ENCODE measurements at regions not wholly inside any gene's neighbourhood (a gene's known extent, or its start where the extent isn't known, plus 50 kb on each side); places are given as distances from the start of the nearest gene placed in this dataset.

DNA sequence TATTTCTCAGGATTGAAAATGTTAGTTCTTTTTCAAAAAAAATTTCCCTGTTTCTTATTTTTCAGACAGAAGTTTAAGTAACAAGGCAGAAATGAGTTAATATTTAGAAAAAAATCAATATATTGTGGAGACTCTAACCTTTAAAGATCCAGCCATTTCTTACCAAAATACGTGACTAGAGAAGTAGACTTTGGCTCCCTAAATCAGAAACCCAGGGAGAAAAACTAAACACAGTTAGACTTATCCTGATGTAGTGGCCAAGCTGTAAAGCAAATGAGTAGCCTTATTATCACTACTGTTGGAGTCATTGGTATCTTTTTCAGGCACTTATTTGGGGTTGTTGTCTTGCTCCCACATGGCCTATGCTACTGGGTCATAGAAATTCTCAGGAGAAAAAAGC is 1556.4 kb upstream of the ADGRL3 start (continued):
- TF ChIP-seq, protein P1, sequence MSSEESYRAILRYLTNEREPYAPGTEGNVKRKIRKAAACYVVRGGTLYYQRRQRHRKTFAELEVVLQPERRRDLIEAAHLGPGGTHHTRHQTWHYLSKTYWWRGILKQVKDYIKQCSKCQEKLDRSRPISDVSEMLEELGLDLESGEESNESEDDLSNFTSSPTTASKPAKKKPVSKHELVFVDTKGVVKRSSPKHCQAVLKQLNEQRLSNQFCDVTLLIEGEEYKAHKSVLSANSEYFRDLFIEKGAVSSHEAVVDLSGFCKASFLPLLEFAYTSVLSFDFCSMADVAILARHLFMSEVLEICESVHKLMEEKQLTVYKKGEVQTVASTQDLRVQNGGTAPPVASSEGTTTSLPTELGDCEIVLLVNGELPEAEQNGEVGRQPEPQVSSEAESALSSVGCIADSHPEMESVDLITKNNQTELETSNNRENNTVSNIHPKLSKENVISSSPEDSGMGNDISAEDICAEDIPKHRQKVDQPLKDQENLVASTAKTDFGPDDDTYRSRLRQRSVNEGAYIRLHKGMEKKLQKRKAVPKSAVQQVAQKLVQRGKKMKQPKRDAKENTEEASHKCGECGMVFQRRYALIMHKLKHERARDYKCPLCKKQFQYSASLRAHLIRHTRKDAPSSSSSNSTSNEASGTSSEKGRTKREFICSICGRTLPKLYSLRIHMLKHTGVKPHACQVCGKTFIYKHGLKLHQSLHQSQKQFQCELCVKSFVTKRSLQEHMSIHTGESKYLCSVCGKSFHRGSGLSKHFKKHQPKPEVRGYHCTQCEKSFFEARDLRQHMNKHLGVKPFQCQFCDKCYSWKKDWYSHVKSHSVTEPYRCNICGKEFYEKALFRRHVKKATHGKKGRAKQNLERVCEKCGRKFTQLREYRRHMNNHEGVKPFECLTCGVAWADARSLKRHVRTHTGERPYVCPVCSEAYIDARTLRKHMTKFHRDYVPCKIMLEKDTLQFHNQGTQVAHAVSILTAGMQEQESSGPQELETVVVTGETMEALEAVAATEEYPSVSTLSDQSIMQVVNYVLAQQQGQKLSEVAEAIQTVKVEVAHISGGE (CRISPR knock-in tag; IDR thresholded peaks at IDR 0.05) = no peak
- TF ChIP-seq BACH1 (IDR thresholded peaks at IDR 0.05; ENCODE audit: borderline replicate concordance) = no peak
- TF ChIP-seq SIX5 (IDR thresholded peaks at IDR 0.05; ENCODE audit: low read depth, low read length, severe bottlenecking) = no peak
- TF ChIP-seq IKZF1 (conservative IDR thresholded peaks at IDR 0.05) = no peak
- TF ChIP-seq EED (IDR thresholded peaks at IDR 0.05; ENCODE audit: low read depth) = no peak
- no peak for TF ChIP-seq SMAD5 (IDR thresholded peaks at IDR 0.05; ENCODE audit: low read depth)
- TF ChIP-seq MEF2A (IDR thresholded peaks at IDR 0.05; ENCODE audit: insufficient read depth, low read depth, low read length) = no peak
- no peak for TF ChIP-seq RAD21 (IDR thresholded peaks at IDR 0.05; ENCODE audit: insufficient read depth, low read depth, low read length)
- TF ChIP-seq KAT2A (conservative IDR thresholded peaks at IDR 0.05; ENCODE audit: control insufficient read depth, low read depth, low read length) = no peak

DNA sequence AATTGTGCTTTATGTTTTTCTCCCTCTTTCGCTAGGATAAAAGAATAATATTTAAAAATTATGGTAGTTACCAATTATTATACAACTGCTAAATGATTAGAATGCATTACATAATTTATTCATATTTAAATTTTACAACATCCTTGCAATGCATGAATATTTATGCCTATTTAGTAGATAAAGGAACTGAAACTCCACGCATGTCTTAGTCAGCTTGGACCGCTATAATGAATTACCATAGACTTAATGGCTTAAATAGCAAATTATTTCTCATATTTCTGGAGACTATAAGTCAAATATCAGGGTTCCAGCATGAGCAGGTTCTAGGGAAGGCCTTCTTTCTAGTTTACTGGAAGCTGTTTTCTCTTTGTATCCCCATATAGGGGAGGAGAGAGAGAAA is 1555.4 kb upstream of the ADGRL3 start:
- TF ChIP-seq SPI1 (IDR thresholded peaks at IDR 0.05; ENCODE audit: borderline replicate concordance, insufficient read depth, low read depth, low read length) (peak; percentile 75; the same call in 1 of the 2 replicates), CHD4 (IDR thresholded peaks at IDR 0.05) (no peak)
- in situ Hi-C loops (cut with MboI) = no loop called here
- Histone ChIP-seq H2AFZ (ENCODE audit: control insufficient read depth, low read depth, low read length) (no peak overlapping the region), H3K27me3 (replicated peaks in 1 of 2; ENCODE audit: control insufficient read depth in 2 of 2, insufficient read depth in 2 of 2, low read length in 1 of 2) (no peaks in the 10 kb centered on the region), H3K4me1 (ENCODE audit: control insufficient read depth, insufficient read depth, low read length) (no peaks in the 10 kb centered on the region), H3K4me3 (no peak overlapping the region), H3K27ac (ENCODE audit: control insufficient read depth, insufficient read depth) (no peak overlapping the region), H3K9ac (ENCODE audit: control insufficient read depth, insufficient read depth, low read length) (no peak overlapping the region), H3K9me3 (replicated peaks; ENCODE audit: control insufficient read depth, insufficient read depth, low read length) (no peaks in the 10 kb centered on the region), H4K20me1 (ENCODE audit: control insufficient read depth, insufficient read depth) (no peaks in the 10 kb centered on the region), H3K36me3 (ENCODE audit: control insufficient read depth in 2 of 2, insufficient read depth in 2 of 2, low read length in 1 of 2) (no peaks in the 10 kb centered on the region), H3K4me2 (ENCODE audit: control insufficient read depth, insufficient read depth) (no peak overlapping the region), H3K79me2 (ENCODE audit: control insufficient read depth, insufficient read depth, low read length) (no peaks in the 10 kb centered on the region)
- FAIRE-seq (no peak), ATAC-seq (peak; percentile 59), DNase-seq (ENCODE audit: low read depth, low spot score) (no peak)
- SMC1A ChIA-PET (ENCODE audit: uncharacterized antibody, unreplicated experiment) = no interaction called here
- POLR2A ChIA-PET = interaction anchor here (0.5 kb wide), 1 partner anchor 289 kb away, joined by 3 read pairs; no protein-coding TSS in a partner anchor
- no TSS peak for BruUV-seq (replicated peaks)
- RAD21 ChIA-PET (ENCODE audit: unreplicated experiment) = no interaction called here
- intact Hi-C loops (cut with micrococcal nuclease; ENCODE audit: unreplicated experiment) = no loop called here
- 15% methylated on average over 3 of the region's 3 CpGs for WGBS (ENCODE audit: insufficient coverage, insufficient replicate concordance, low lambda C conversion rate, missing lambda C conversion rate)
- CTCF ChIA-PET = no interaction called here

Measured in GM12878 (cell line).